SK-N-MC (cell line): ENCODE measurements at regions not wholly inside any gene's neighbourhood (a gene's known extent, or its start where the extent isn't known, plus 50 kb on each side); places are given as distances from the start of the nearest gene placed in this dataset.

Experiments used
- EZH2 ChIP-seq: fragments of 200-600 bp; sonication (generic); IDR thresholded peaks from one replicate; pipeline ENCODE4 v1.6.1; 2017; ENCODE audit warnings: antibody characterized with exemption
- FOXP2 ChIP-seq: optimal IDR thresholded peaks from 2 replicates; pipeline ENCODE3; 2011; ENCODE audit warnings: mild to moderate bottlenecking, moderate library complexity; ENCODE audit not compliant: insufficient read depth; ENCODE audit errors: extremely low read length, control extremely low read depth
- POLR2AphosphoS5 ChIP-seq: IDR thresholded peaks from 2 replicates; pipeline ENCODE4 v1.6.1; 2012; ENCODE audit warnings: mild to moderate bottlenecking, low read depth, low read length, borderline replicate concordance

DNA sequence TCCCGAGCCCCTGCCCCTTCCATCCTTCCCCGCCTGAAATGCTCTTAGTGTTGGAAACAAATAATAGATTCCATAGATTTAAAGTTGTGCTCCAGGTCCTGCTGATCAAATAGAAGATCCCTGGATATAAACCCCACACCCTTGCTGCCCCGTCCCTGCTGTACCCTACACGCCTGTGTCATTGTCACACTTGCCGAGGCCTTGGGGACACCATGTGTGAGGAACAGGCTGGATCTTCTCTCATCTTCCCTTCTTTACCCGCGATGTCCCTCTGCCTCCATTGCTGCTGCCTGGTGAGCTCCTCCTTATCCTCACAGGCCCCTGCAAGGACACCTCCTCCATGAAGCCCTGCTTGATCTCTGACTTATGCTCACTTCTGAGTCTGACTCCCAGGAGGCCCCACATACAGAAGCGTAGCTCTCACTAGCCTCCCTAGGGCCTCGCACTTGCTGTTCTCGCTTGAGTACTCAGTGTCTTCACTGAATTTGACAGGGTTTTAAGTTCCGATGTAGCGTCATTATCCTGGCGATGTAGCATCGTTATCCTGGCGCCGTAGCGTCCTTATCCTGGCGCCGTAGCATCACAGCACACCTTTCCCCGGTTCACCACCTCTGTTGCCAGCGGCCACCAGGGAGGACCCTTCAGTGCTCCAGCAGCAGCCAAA is 221.9 kb downstream of the NDUFA10 start:
- TF ChIP-seq EZH2 = no peak
- TF ChIP-seq POLR2AphosphoS5 = no peak
- no peak for TF ChIP-seq FOXP2
